HG02884 (cell line): ENCODE measurements at regions not wholly inside any gene's neighbourhood (a gene's known extent, or its start where the extent isn't known, plus 50 kb on each side); places are given as distances from the start of the nearest gene placed in this dataset.

Experiments
- ATAC-seq: cut with Tn5 transposase; IDR thresholded peaks from one replicate; pipeline ENCODE4 v1.9.1; 2021; ENCODE audit warnings: mild to moderate bottlenecking, moderate library complexity; ENCODE audit not compliant: unreplicated experiment

DNA sequence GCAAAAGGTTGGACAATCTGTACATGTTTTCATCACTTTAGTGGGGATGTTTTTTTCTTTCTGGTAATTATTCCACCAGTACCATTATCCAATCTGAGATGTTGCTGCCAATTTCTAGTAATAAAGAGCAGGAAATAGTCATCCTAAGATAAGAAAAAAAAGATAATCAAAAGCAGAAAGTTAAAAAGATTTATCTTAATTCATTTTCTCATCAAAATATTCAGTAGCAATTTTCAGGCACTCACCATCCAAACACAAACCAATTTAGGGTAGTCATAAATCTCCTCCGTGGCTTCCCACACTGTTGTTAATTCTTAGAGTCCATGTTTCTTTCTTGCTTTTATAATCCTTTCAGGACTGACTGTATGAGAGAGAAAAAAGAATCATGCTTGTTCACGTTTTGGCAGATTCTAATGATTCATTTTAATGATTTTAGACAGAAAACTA, 263.7 kb upstream of the UGT8 start:
- ATAC-seq = no peak

DNA sequence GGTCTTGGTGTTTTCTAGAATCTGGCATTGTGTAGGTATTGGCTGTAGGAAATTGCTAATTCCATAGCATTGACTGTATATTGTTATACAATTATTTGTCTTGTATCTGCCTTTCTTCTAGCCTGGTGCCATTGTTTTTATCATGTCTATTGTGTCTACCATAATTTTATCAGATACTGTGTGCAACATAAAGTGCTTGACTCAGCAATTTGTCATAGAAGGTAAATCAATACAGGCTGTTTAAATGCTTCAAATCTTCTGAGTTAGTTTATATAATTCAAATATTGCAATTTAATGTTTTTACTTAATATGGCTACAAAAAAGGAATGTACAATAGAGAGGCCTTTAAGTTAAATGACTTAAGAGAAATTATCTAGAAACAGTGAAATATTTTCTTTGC, 263.3 kb upstream of the UGT8 start:
- no peak for ATAC-seq

DNA sequence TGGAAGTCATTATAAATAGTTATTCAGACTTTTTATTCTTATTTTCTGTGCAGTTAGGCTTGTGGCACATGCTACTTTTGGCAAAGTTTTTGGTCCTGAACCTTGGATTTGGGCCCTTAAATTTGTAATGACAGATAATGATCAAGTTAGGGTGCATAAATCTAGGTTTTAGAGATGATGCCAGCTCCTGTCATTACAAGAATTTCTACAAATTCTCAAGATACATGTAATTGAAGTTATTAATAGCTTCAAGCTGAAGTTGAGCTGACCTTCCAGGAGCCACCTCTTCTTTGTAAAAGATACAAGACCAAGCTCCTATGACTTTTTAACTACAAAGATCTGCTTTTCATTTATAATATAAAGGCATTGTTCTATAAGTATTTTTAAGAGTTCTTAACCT, 255.6 kb upstream of the UGT8 start:
- no peak for ATAC-seq

DNA sequence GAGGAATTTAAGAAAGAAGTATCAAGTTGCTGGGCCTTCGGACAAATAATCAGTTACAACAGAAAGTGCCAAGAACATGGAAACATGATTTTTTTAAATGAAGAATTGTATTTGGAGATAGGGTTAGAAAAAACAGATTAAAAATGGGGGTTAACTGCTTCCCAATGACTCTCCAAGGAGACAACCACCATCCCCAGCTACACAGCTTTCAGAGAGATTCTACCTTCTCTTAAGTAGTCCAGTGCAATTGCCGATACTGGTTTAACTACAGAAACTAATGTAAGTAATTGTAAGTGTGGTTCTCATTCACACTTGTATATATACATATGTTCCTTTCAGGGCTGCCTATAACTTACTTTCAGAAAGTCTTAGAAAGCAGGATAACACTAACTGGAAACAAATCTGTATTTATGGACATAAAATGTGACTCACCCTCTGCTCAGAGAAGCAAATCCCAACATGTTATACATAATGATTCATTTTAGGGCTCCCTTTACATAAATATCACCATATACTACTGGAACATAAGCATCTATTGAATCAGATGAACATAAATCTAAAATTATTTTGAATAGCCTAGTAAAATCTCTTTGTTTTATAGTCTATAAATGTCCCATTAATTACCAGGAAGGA, 248.9 kb upstream of the UGT8 start:
- ATAC-seq = no peak

DNA sequence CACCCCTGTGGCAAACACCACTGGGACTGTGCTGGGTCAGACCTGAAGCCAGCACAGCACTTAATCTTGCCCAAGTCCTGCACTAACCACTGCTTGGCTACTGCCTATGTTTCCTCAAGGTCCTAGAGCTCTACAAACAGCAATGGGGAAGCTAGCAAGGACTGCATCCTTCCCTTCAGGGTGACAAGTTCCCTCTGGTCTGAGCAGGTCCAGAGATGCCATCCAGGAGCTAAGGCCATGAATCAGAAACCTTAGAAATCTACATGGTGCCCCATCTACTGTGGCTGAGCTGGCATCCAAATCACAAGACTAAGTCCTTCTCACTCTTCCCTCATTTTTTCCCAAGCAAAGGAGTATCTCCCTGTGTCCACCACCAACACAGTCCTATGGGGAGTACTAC, 239.7 kb upstream of the UGT8 start:
- no peak for ATAC-seq

DNA sequence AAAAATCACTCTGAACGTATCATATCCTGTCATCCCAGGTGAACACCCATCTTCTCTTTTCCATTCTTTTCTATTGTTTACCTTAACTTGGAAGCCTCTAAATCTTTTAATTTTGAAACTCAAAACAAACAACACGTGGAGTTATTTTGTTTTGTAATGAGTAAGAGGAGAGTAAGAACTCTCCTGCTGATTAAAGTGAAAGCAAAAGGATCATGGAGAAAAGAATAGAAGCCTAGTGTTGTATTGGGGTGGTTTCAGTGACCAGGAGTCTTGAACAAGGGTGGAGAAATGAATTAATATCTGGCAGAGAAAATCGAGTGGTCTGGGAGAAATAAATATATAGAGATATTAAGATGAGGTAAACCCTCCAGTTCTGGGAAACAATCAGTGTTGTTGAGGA, 237.4 kb upstream of the UGT8 start:
- no peak for ATAC-seq

DNA sequence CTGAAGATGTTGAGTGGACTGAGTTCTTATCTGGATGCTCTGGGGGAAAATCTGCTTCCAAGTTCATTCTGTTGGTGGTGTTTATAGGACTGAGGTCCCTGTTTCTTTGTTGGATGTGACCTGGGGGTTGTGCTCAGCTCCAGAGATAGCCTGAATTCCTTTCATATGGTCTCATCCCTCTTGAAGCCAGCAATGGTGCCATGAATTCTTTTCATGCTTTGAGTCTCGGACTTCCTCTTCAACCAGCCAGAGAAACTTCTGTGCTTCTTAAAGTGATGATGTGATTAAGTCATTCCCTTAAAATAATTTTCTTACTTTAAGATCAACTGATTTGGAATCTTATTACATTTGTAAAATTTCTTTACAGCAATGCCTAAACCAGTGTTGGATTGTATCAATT, 233.8 kb upstream of the UGT8 start:
- no peak for ATAC-seq

DNA sequence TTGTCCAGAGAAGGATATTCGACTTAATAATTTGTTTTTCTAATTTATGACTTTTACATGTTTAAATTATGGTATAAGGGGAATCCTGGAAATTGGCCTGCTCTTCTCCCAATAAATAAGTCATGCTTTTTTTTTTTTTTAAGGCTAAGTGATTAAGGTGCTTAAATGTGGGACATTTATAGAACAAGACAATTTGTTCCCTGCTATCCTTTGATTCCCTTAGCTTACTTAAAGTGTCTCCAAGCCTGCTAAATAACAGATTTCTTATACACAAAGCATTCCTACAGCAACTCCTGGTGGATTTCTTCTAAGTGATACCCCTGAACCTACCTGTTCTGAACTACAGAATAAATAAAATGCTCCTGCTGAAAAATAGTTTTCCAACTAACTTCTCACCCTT, 233.0 kb upstream of the UGT8 start:
- ATAC-seq = no peak

DNA sequence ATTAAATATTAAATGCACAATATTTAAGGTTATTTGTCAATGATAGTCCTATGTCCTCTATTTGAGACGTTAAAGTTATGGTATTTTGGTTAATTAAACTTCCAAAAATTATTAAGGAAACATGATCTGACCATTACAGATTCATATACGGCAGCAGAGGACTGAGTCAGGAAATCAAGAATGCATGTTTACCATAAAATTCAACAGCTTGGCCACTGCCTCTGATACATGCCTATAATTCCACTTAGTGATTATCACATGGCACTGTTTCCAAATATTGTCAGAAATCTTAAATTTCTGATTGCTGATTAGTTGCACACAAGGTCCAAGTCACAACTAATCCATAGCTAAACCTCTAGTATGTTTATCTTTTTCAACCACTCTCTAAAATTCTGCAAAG, 232.2 kb upstream of the UGT8 start:
- no peak for ATAC-seq

DNA sequence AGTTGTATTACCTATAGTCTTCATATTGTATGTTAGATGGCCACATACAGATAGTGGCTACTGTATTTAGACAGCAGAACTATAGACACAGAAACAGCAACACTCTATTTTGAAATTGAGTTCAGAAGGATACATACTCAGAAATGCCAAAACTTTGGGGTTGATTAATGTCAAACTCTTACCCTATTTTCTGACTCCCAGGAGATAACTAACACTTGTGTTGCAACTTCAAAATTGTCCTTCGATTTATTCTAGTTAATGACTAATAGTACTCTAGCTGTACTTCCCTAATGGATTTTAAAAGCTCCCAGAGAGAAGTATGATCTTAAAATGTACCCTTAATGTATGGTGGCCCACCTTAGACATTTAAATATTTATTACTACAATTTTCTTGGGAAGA, 229.9 kb upstream of the UGT8 start:
- ATAC-seq = no peak

DNA sequence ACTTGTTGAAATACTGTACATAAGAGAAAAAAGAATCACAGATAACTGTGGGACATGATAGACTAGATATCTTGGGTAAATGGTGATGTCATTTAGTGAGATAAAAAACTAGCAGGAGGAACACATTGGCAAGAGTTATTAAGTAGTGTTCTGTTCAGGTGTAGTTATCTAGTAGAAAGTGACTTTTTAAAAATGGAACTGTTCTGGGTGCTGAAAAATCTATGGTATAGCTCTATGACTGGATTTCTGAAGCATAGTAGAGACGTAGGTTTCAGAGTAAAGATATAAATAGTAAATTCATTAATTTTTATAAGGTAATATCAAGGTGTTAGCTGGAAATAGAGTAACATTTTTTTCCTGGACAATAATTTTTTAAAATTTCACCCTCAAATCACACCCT, 225.1 kb upstream of the UGT8 start:
- no peak for ATAC-seq

DNA sequence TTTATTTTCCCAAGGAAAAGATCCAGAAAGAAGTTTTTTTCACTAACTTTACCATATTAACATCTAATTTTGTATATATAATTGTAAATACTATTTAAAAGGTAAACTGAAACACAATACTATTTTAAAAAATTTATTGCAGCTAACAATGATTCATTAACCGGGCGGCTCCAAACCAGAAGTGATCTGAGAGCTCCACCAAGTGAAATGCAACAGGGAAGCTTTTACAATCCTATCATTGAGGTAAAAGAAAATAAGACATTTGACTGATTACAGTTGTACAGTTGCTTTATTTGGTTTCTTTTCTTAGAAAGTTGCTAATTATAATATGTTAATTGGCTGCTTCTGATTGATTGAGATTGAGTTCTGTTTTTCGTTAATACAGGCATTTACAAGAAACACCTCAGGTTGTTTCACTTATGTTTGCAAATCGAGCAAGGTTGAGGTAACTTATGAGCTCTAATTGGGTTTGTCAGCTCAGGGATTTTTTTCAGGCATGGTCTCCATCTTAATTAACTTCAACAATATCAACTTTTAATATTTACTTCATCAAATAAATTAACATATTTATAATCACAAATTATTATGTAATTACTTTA, 220.2 kb upstream of the UGT8 start:
- ATAC-seq = no peak

DNA sequence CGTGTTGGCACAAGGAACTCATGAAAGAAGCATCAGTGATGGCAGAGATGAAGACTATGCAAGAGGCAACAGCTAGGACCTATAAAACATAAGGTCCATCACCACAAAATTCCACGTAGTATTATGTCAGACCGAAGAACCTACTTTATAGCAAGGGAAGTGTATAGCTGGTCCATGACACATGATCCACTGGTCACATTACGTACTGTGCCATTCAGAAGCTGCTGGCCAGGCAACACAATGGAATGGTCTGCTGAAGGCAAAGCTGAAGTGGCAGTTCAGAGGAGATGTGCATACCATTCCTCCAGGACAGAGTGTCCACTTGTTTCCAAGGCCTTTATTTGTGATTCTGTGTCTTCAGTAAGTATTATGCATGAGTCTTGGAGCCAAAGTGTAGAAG, 215.5 kb upstream of the UGT8 start:
- no peak for ATAC-seq

DNA sequence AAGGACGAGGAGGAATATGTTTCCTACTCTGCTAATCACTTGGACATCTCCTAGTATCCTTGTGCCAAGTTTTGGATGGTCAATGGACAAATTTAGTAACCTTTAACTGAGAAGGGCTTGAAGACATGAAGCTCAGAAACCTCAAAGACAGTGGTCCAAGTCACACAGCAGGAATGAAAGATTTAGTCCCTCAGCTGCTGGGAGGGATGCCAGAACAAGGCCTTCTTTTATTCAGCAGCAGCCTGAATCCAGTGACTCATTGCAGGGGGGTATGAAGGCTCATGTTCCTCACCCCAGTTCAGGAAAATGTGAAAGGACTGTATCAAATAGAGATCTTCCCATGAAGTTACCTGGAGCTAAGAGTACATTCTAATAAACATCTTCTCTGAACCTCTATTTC, 214.9 kb upstream of the UGT8 start:
- no peak for ATAC-seq

DNA sequence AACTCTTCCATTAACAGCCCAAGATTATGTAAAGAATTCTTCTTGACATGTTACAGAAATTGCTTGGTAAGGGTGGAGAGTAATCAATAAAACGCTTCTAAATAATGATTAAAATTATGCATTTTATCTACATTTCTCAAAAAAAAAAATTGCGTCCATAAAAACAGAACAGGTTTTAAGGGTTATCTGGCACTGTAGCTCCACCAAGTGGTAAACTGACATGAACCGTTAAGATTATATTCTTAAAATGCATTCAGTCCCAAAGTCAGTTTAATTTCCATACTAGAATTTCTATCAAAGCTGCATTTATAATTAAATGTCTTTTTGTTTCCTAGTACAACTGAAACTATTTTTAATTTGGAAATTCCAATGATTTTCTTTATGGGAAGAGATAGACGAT, 214.0 kb upstream of the UGT8 start:
- no peak for ATAC-seq

DNA sequence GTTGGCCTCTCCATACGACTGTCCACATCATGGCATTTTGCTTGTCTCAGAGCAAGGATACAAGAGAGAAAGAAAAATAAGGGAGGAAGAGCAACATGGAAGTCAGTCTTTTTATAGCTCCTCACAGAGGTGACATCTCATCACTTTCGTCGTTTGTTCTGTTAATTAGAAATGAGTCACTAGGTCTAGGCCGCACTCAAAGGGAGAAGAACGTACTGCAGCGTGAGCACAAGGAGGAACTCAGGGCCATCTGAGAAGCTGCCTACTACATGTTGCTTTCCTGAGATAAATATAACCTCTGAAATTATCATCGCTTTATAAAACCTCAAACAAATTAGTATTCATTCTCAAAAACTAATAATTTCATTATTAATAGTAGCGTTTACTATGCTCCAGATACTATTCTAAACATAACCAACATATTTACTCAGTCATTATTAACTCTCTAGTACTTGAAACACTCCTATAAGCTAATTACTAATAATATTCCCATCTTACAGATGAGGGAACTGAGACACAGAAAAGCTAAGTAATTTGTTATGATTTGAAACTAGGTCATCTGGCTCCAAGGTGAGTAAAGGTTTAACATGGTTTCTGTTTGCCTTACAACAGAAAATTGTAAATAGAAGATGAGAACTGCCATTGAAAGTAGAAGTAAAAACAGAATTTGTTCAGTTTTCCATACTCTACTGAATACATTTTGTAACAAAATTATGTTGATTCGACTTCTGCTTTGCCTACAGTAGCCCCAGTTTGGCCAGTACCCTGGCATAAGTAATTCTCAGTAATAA, 213.2 kb upstream of the UGT8 start:
- no peak for ATAC-seq

DNA sequence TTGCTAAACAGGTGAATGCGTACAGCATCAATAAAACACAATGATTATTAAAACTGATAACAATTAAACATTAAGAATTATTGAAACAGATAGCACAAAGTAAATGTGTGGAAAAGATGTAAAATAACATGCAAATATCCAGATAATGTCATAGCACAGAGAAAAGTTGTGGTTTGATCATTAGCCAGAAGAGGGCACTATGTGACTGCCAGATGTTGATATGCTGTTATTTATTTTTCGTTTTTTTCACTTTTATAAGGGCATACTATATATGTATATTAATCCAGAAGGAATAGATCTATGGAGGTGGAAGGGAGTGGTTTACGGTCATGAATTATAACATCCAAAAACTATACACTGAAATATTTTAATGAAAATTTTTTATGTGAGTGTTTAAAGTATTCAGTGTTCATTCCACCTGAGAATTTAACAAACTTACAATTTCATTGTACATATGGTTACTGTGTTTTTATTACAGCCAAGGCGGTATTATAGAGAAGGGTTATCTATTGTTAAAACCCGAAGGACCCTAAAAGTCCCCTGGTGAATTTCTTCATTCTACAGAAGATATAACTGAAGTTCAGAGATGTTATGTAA, 211.9 kb upstream of the UGT8 start:
- ATAC-seq = no peak

DNA sequence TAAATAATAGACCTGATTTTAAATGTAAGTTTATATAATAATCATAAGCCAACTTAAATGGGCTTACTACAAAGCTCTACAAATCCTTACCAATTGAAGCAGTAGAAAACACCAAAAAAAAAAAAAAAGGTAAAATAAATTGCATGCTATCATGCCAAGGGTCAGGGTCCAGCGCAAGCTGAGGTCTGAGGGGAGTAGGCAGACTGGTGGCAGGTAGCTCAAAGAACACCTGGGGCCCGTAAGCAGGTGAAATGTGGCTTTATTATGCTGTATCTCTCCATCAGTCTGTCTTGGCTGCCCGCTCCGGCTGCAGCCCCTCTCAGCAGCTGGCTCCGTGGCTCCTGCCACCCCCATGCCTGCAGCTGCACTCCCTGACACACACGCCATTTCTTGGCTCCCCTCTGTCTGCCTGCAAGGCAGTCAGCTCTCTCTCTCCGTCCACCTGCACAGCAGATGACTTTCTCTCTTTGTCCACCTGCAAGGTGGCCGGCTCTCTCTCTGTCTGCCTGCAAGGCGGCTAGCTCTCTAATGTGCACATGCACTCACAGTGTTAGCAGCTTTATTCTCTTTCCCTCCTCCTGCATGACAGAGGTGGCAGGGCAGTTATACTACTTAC, 209.4 kb upstream of the UGT8 start:
- no peak for ATAC-seq

DNA sequence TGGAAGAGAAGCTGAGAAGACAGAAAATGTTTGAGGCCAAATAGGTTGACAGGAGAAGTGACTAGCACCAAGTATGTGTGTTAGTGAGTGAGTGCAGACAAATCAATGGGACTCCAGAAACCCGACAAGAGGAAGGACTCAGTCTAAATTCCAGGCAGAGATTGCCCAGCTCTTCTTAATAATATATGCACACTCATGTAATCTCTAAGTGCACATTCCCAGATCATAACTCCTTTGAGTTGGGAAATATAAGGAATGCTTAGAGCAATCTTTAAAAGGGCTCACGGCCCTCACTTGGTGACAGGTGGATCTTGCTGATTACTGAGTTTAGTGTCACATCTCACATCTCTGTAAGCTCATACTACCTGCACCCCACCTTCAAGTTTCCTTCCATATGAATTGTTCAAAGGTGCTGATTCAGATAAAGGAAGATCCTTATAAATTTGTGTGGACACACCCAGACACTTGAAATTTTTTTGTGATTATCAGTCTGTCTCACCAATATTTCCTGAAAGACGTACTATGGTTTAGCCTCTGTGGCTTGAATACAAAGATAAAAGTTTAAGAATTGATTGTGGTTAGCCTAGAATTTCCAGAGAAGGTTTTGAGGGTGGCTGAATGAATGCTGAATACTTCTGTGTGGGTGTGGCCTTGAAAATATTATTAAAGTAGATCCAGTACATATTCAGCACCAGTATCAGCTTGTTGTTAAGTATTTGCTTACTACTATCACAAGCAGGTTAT, 205.1 kb upstream of the UGT8 start:
- no peak for ATAC-seq

DNA sequence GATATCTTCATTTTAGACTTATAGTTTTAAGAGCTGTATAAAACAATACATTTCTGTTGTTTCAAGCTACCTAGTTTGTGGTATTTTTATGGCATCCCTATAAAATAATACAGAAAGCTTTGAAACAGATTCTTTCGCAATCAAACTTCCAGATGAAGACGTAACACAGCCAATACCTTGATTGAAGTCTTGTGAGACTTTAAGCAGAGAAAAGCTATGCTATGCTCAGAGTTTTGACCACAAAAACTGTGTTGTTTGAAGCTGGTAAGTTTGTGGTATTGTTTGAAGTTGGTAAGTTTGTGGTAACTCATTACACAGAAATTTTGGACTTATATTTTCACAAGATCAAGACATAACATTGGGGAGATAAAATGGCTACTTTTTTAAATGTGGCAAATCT, 201.8 kb upstream of the UGT8 start:
- ATAC-seq = no peak

DNA sequence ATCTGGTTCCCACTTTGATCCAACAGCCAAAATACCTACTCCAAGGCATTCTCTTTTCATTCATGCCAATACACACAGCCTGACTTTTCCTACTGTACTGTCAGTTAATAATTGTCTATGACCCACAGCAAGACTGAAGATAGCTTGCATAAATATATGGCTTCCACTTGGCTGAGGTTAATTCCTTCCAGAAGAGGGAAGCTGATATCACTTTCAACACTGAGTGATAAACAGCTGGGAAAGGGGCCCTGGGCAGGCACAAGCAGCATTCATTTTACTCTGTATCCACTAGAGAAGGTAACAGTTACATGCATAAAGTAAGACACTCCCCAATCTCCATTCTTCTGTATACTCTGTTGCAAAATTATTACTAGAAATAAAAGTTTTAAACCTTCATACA, 200.2 kb upstream of the UGT8 start:
- ATAC-seq = no peak
